GM19025 (cell line): ENCODE measurements at regions not wholly inside any gene's neighbourhood (a gene's known extent, or its start where the extent isn't known, plus 50 kb on each side); places are given as distances from the start of the nearest gene placed in this dataset.
"Not testable (repeated sequence)": the region's sequence is repeated elsewhere in the genome, so short reads cannot be mapped to it uniquely, and the experiment has no call there.

Experiments used
- ATAC-seq: cut with Tn5 transposase; IDR thresholded peaks from one replicate; pipeline ENCODE4 v1.9.1; 2021; ENCODE audit warnings: mild to moderate bottlenecking, low read depth, moderate library complexity; ENCODE audit not compliant: unreplicated experiment

GRCh38 chr7:69104023-69104422, 494.3 kb upstream of the AUTS2 start:
- no peak for ATAC-seq

GRCh38 chr7:69105092-69105491, 493.2 kb upstream of the AUTS2 start:
- no peak for ATAC-seq

GRCh38 chr7:69105981-69106380, 492.3 kb upstream of the AUTS2 start:
- ATAC-seq, result no peak

- ATAC-seq, result not testable (repeated sequence)
Measured at GRCh38 chr7:69106449-69106848, 491.8 kb upstream of the AUTS2 start.

GRCh38 chr7:69106946-69107345, 491.3 kb upstream of the AUTS2 start:
- not testable (repeated sequence) for ATAC-seq

- ATAC-seq, result no peak
Measured at GRCh38 chr7:69108097-69108496, 490.2 kb upstream of the AUTS2 start.

- ATAC-seq, result no peak
Measured at GRCh38 chr7:69109246-69109645, 489.0 kb upstream of the AUTS2 start.

- ATAC-seq, result no peak
Measured at GRCh38 chr7:69109879-69110278, 488.4 kb upstream of the AUTS2 start.

- ATAC-seq, result no peak
Measured at GRCh38 chr7:69110450-69111050, 487.7 kb upstream of the AUTS2 start.

- ATAC-seq, result no peak
Measured at GRCh38 chr7:69114374-69114773, 483.9 kb upstream of the AUTS2 start.

- ATAC-seq, result no peak
Measured at GRCh38 chr7:69115788-69116187, 482.5 kb upstream of the AUTS2 start.

GRCh38 chr7:69116196-69116595, 482.1 kb upstream of the AUTS2 start:
- ATAC-seq, result not testable (repeated sequence)

- ATAC-seq, result no peak
Measured at GRCh38 chr7:69122953-69123352, 475.3 kb upstream of the AUTS2 start.

- ATAC-seq, result no peak
Measured at GRCh38 chr7:69126896-69127479, 471.3 kb upstream of the AUTS2 start.

- ATAC-seq, result no peak
Measured at GRCh38 chr7:69129524-69129923, 468.8 kb upstream of the AUTS2 start.

- no peak for ATAC-seq
Measured at GRCh38 chr7:69129951-69130350, 468.3 kb upstream of the AUTS2 start.

- ATAC-seq, result no peak
Measured at GRCh38 chr7:69130396-69130795, 467.9 kb upstream of the AUTS2 start.

- no peak for ATAC-seq
Measured at GRCh38 chr7:69134316-69134715, 464.0 kb upstream of the AUTS2 start.

- no peak for ATAC-seq
Measured at GRCh38 chr7:69147631-69148030, 450.6 kb upstream of the AUTS2 start.

GRCh38 chr7:69149804-69150782, 448.2 kb upstream of the AUTS2 start:
- no peak for ATAC-seq

- no peak for ATAC-seq
Measured at GRCh38 chr7:69162326-69162725, 435.9 kb upstream of the AUTS2 start.
